GM04504 (cell line): ENCODE measurements at regions not wholly inside any gene's neighbourhood (a gene's known extent, or its start where the extent isn't known, plus 50 kb on each side); places are given as distances from the start of the nearest gene placed in this dataset.
"Not testable (repeated sequence)": the region's sequence is repeated elsewhere in the genome, so short reads cannot be mapped to it uniquely, and the experiment has no call there.

Experiments
- DNase-seq: peaks from one replicate; pipeline ENCODE4 v3.0.0-alpha.2; 2012; ENCODE audit warnings: low read depth

GRCh38 chr3:110623571-110623970, 448.0 kb upstream of the NECTIN3 start:
- DNase-seq = no peak

GRCh38 chr3:110624576-110624975, 447.0 kb upstream of the NECTIN3 start:
- DNase-seq = peak; percentile 4

- no peak for DNase-seq
Observed at GRCh38 chr3:110625201-110625747, 446.3 kb upstream of the NECTIN3 start.

GRCh38 chr3:110626652-110627111, 444.9 kb upstream of the NECTIN3 start:
- DNase-seq = not testable (repeated sequence)

- no peak for DNase-seq
Observed at GRCh38 chr3:110628650-110629301, 442.8 kb upstream of the NECTIN3 start.

GRCh38 chr3:110629917-110630316, 441.7 kb upstream of the NECTIN3 start:
- DNase-seq = no peak

GRCh38 chr3:110644203-110644602, 427.4 kb upstream of the NECTIN3 start:
- DNase-seq = no peak

GRCh38 chr3:110646055-110646454, 425.6 kb upstream of the NECTIN3 start:
- no peak for DNase-seq

GRCh38 chr3:110646496-110646895, 425.1 kb upstream of the NECTIN3 start:
- DNase-seq = no peak

GRCh38 chr3:110647586-110647985, 424.0 kb upstream of the NECTIN3 start:
- no peak for DNase-seq

GRCh38 chr3:110650741-110651140, 420.9 kb upstream of the NECTIN3 start:
- no peak for DNase-seq

GRCh38 chr3:110654843-110655502, 416.6 kb upstream of the NECTIN3 start:
- no peak for DNase-seq

GRCh38 chr3:110656394-110657025, 415.1 kb upstream of the NECTIN3 start:
- no peak for DNase-seq

- no peak for DNase-seq
Observed at GRCh38 chr3:110664148-110664547, 407.5 kb upstream of the NECTIN3 start.

- no peak for DNase-seq
Observed at GRCh38 chr3:110666495-110666894, 405.1 kb upstream of the NECTIN3 start.

- no peak for DNase-seq
Observed at GRCh38 chr3:110667216-110667615, 404.4 kb upstream of the NECTIN3 start.

- DNase-seq = no peak
Observed at GRCh38 chr3:110670407-110670806, 401.2 kb upstream of the NECTIN3 start.

- DNase-seq = no peak
Observed at GRCh38 chr3:110677506-110677905, 394.1 kb upstream of the NECTIN3 start.

- DNase-seq = no peak
Observed at GRCh38 chr3:110679285-110679684, 392.3 kb upstream of the NECTIN3 start.

- DNase-seq = no peak
Observed at GRCh38 chr3:110680450-110680849, 391.2 kb upstream of the NECTIN3 start.

- DNase-seq = no peak
Observed at GRCh38 chr3:110684466-110684865, 387.1 kb upstream of the NECTIN3 start.

- DNase-seq = no peak
Observed at GRCh38 chr3:110685630-110686029, 386.0 kb upstream of the NECTIN3 start.

GRCh38 chr3:110686701-110687100, 384.9 kb upstream of the NECTIN3 start:
- DNase-seq = no peak
